Embryonic facial prominence (tissue), 1 donor: ENCODE measurements at regions not wholly inside any gene's neighbourhood (a gene's known extent, or its start where the extent isn't known, plus 50 kb on each side); places are given as distances from the start of the nearest gene placed in this dataset.
"Not testable (repeated sequence)": the region's sequence is repeated elsewhere in the genome, so short reads cannot be mapped to it uniquely, and the experiment has no call there.

ENCODE experiments used
- DNase-seq: peaks from one replicate; pipeline ENCODE4 v3.0.0-alpha.2; 2016; ENCODE audit errors: extremely low spot score

GRCh38 chr16:29274055-29275035 lies 132.2 kb downstream of the NPIPB11 start:
- DNase-seq = not testable (repeated sequence)

GRCh38 chr16:29273298-29274054 lies 133.0 kb downstream of the NPIPB11 start:
- DNase-seq = not testable (repeated sequence)

GRCh38 chr16:29271721-29272675 lies 134.5 kb downstream of the NPIPB11 start:
- DNase-seq = not testable (repeated sequence)

GRCh38 chr16:29270923-29271322 lies 135.6 kb downstream of the NPIPB11 start:
- not testable (repeated sequence) for DNase-seq

- DNase-seq = not testable (repeated sequence)
Measured at GRCh38 chr16:29270033-29270432, 136.5 kb downstream of the NPIPB11 start.

GRCh38 chr16:29269192-29269811 lies 137.2 kb downstream of the NPIPB11 start:
- DNase-seq = not testable (repeated sequence)

- not testable (repeated sequence) for DNase-seq
Measured at GRCh38 chr16:29268785-29269191, 137.7 kb downstream of the NPIPB11 start.

GRCh38 chr16:29268348-29268747 lies 138.2 kb downstream of the NPIPB11 start:
- DNase-seq = not testable (repeated sequence)

- DNase-seq = not testable (repeated sequence)
Measured at GRCh38 chr16:29267891-29268290, 138.6 kb downstream of the NPIPB11 start.

GRCh38 chr16:29267055-29267619 lies 139.4 kb downstream of the NPIPB11 start:
- not testable (repeated sequence) for DNase-seq

- not testable (repeated sequence) for DNase-seq
Measured at GRCh38 chr16:29266612-29267011, 139.9 kb downstream of the NPIPB11 start.

GRCh38 chr16:29265255-29265853 lies 141.2 kb downstream of the NPIPB11 start:
- not testable (repeated sequence) for DNase-seq

- not testable (repeated sequence) for DNase-seq
Measured at GRCh38 chr16:29264080-29264837, 142.3 kb downstream of the NPIPB11 start.

- DNase-seq = not testable (repeated sequence)
Measured at GRCh38 chr16:29262725-29263124, 143.8 kb downstream of the NPIPB11 start.

- not testable (repeated sequence) for DNase-seq
Measured at GRCh38 chr16:29261427-29262248, 144.9 kb downstream of the NPIPB11 start.

- DNase-seq = not testable (repeated sequence)
Measured at GRCh38 chr16:29260683-29261426, 145.7 kb downstream of the NPIPB11 start.

- not testable (repeated sequence) for DNase-seq
Measured at GRCh38 chr16:29259635-29260457, 146.7 kb downstream of the NPIPB11 start.
